Panc1 (cell line): ENCODE measurements at regions not wholly inside any gene's neighbourhood (a gene's known extent, or its start where the extent isn't known, plus 50 kb on each side); places are given as distances from the start of the nearest gene placed in this dataset.

ENCODE experiments used
- ATAC-seq: fragments of 200-7000 bp; cut with Tn5 transposase; 2 replicates; pipeline ENCODE4 v1.9.1; 2020; ENCODE audit warnings: mild to moderate bottlenecking, moderate library complexity
- BruUV-seq: library from RNA; stranded (reverse); fragments of 400-500 nt; replicated peaks from 2 replicates; lab custom pipeline; 2021; lab: Mats Ljungman, UMichigan
- CTCF ChIA-PET: fragments of 300-600 bp; sonication (Branson Sonifier 250); formaldehyde crosslinking; loops from one replicate; lab custom pipeline; 2022; ENCODE audit warnings: antibody characterized with exemption; lab: Charles Lee
- POLR2A ChIA-PET: fragments of 300-600 bp; sonication (Branson Sonifier 250); formaldehyde crosslinking; loops from one replicate; lab custom pipeline; 2022; ENCODE audit warnings: antibody characterized with exemption; lab: Charles Lee
- DNase-seq: peaks from one replicate; pipeline ENCODE4 v3.0.0-alpha.2; 2010; ENCODE audit warnings: low read depth, low spot score
- H3K27ac ChIP-seq: 2 replicates; pipeline ENCODE4 v1.5.1; 2011; ENCODE audit warnings: mild to moderate bottlenecking, low read length, inconsistent platforms
- H3K27me3 ChIP-seq: fragments of 200-500 bp; sonication (Bioruptor generic); 2 replicates; pipeline ENCODE4 v1.6.0; 2014; ENCODE audit warnings: low read length, inconsistent platforms; ENCODE audit not compliant: control insufficient read depth, insufficient read depth
- H3K36me3 ChIP-seq: fragments of 200-500 bp; sonication (Bioruptor generic); 2 replicates; pipeline ENCODE4 v1.5.1; 2014; ENCODE audit warnings: inconsistent platforms, mild to moderate bottlenecking, low read length, moderate library complexity; ENCODE audit not compliant: control insufficient read depth, insufficient read depth
- H3K4me1 ChIP-seq: 2 replicates; pipeline ENCODE4 v1.5.1; 2011; ENCODE audit warnings: inconsistent platforms, mild to moderate bottlenecking, low read length, moderate library complexity; ENCODE audit not compliant: control insufficient read depth, insufficient read depth
- H3K4me3 ChIP-seq, 2 experiments: 2 replicates each; pipeline ENCODE4 v1.5.1; 2011 to 2012; ENCODE audit warnings: low read depth in 2 of 2, low read length in 2 of 2, mild to moderate bottlenecking in 2 of 2, inconsistent platforms in 1 of 2, moderate library complexity in 1 of 2
- H3K9me3 ChIP-seq: fragments of 200-500 bp; sonication (Bioruptor generic); 2 replicates; pipeline ENCODE4 v1.5.1; 2014; ENCODE audit warnings: low read depth, mild to moderate bottlenecking, inconsistent platforms, low read length, moderate library complexity; ENCODE audit not compliant: control insufficient read depth, insufficient read depth
- CTCF ChIP-seq: fragments of 450-650 bp; IDR thresholded peaks from 2 replicates; pipeline ENCODE4 v1.5.1; 2017; ENCODE audit warnings: mild to moderate bottlenecking
- POLR2AphosphoS5 ChIP-seq: IDR thresholded peaks from 2 replicates; pipeline ENCODE4 v1.6.1; 2012; ENCODE audit warnings: mild to moderate bottlenecking, low read depth, low read length, moderate library complexity
- REST ChIP-seq, 2 experiments: IDR thresholded peaks; 2 replicates each; pipeline ENCODE4 v1.6.1; 2011 to 2012; ENCODE audit warnings: low read depth in 2 of 2, control low read depth in 1 of 2, low read length in 1 of 2, mild to moderate bottlenecking in 1 of 2, moderate library complexity in 1 of 2; ENCODE audit not compliant: insufficient read depth in 1 of 2
- SIN3A ChIP-seq: IDR thresholded peaks from 2 replicates; pipeline ENCODE4 v1.6.1; 2012; ENCODE audit warnings: low read depth, mild to moderate bottlenecking, low read length, moderate library complexity, borderline replicate concordance; ENCODE audit not compliant: insufficient read depth
- TCF7L2 ChIP-seq: IDR thresholded peaks from 2 replicates; pipeline ENCODE4 v1.6.1; 2011; ENCODE audit warnings: mild to moderate bottlenecking, low read depth, low read length, inconsistent platforms
- in situ Hi-C: cut with HindIII; loops from 2 replicates; pipeline ENCODE4 v1.10.0; 2016; ENCODE audit warnings: low sequenced_read_pairs, low pct_unique_long_range_greater_than_20kb
- intact Hi-C: fragments of 100-400 bp; cut with micrococcal nuclease; formaldehyde crosslinking; loops from one replicate; pipeline ENCODE4 v1.10.0; 2022; ENCODE audit not compliant: unreplicated experiment

GRCh38 chr10:10235003-10235402 lies 782.7 kb upstream of the CELF2 start:
- ChIA-PET CTCF (no interaction called here), POLR2A (no interaction called here)
- intact Hi-C loops (no loop called here), in situ Hi-C loops (no loop called here)
- Histone ChIP-seq H3K36me3 (no peaks in the 10 kb centered on the region), H3K4me1 (no peaks in the 10 kb centered on the region), H3K27ac (no peak overlapping the region), H3K4me3 (no peak overlapping the region), H3K27me3 (no peaks in the 10 kb centered on the region), H3K9me3 (no peaks in the 10 kb centered on the region)
- DNase-seq (no peak), ATAC-seq (no peak)
- TF ChIP-seq CTCF: no peak
- no peak for TF ChIP-seq POLR2AphosphoS5
- no peak for TF ChIP-seq REST (IDR thresholded peaks at IDR 0.05; ENCODE audit: insufficient read depth in 1 of 2, low read depth in 2 of 2, low read length in 1 of 2)
- no peak for TF ChIP-seq SIN3A
- no peak for TF ChIP-seq TCF7L2
- no TSS peak for BruUV-seq

GRCh38 chr10:10247585-10247984 lies 770.1 kb upstream of the CELF2 start:
- POLR2A ChIA-PET: no interaction called here
- in situ Hi-C loops: no loop called here
- CTCF ChIA-PET: no interaction called here
- no TSS peak for BruUV-seq
- no peak overlapping the region for H3K4me3 ChIP-seq
- no peaks in the 10 kb centered on the region for H3K36me3 ChIP-seq
- no peaks in the 10 kb centered on the region for H3K9me3 ChIP-seq
- no peaks in the 10 kb centered on the region for H3K27me3 ChIP-seq
- no peak overlapping the region for H3K27ac ChIP-seq
- intact Hi-C loops: no loop called here
- no peak for ATAC-seq
- no peak for DNase-seq
- H3K4me1 ChIP-seq: no peaks in the 10 kb centered on the region
- TF ChIP-seq POLR2AphosphoS5 (no peak), TCF7L2 (no peak), SIN3A (no peak), CTCF (no peak), REST (IDR thresholded peaks at IDR 0.05; ENCODE audit: insufficient read depth in 1 of 2, low read depth in 2 of 2, low read length in 1 of 2) (no peak)
